Fibroblast of pulmonary artery (primary cell): ENCODE measurements at regions not wholly inside any gene's neighbourhood (a gene's known extent, or its start where the extent isn't known, plus 50 kb on each side); places are given as distances from the start of the nearest gene placed in this dataset.

ENCODE experiments used
- DNase-seq: peaks from one replicate; pipeline ENCODE4 v3.0.0-alpha.2; 2010; ENCODE audit warnings: low read depth
- H3K4me3 ChIP-seq: replicated peaks from 2 replicates; pipeline ENCODE4 v1.5.1; 2011; ENCODE audit warnings: low read depth, mild to moderate bottlenecking, control low read depth, low read length, moderate library complexity
- TF ChIP-seq, protein P1 (sequence below): IDR thresholded peaks from 2 replicates; pipeline ENCODE4 v1.5.1; 2011; ENCODE audit warnings: mild to moderate bottlenecking, control low read depth, low read length, inconsistent platforms; ENCODE audit errors: missing control alignments

DNA sequence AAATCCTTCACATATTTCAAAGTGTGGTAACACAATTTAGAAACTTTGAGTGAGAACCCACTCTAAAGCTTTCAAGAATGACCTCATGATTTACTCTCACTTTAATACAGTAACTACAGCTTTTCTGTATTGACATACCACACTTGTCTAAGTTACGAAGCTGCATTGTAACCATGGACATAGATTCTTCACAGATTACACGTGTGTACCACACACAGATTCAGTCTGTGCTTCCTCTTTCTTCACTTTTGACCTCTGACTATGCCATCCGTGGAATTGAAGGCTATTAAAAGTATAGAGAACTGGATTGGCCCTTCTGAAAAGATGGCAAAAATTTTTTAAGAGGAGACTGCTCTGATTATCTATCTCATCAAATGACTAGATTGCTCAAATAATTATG is 172.7 kb downstream of the TANC2 start:
- TF ChIP-seq, protein P1, sequence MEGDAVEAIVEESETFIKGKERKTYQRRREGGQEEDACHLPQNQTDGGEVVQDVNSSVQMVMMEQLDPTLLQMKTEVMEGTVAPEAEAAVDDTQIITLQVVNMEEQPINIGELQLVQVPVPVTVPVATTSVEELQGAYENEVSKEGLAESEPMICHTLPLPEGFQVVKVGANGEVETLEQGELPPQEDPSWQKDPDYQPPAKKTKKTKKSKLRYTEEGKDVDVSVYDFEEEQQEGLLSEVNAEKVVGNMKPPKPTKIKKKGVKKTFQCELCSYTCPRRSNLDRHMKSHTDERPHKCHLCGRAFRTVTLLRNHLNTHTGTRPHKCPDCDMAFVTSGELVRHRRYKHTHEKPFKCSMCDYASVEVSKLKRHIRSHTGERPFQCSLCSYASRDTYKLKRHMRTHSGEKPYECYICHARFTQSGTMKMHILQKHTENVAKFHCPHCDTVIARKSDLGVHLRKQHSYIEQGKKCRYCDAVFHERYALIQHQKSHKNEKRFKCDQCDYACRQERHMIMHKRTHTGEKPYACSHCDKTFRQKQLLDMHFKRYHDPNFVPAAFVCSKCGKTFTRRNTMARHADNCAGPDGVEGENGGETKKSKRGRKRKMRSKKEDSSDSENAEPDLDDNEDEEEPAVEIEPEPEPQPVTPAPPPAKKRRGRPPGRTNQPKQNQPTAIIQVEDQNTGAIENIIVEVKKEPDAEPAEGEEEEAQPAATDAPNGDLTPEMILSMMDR = no peak
- H3K4me3 ChIP-seq = no peak overlapping the region
- no peak for DNase-seq

DNA sequence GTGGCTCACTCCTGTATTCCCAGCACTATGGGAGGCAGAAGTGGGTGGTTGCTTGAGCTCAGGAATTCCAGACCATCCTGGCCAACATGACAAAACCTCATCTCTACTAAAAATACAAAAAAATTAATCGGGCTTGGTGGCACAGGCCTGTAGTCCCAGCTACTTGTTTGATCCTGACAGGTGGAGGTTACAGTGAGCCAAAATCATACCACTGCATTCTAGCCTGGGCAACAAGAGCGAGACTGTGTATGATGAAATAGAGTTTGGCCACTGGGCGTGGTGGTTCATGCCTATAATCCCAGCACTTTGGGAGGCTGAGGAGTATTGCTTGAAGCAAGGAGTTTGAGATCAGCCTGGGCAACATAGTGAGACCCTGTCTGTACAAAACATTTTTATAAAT is 173.3 kb downstream of the TANC2 start:
- DNase-seq = no peak

DNA sequence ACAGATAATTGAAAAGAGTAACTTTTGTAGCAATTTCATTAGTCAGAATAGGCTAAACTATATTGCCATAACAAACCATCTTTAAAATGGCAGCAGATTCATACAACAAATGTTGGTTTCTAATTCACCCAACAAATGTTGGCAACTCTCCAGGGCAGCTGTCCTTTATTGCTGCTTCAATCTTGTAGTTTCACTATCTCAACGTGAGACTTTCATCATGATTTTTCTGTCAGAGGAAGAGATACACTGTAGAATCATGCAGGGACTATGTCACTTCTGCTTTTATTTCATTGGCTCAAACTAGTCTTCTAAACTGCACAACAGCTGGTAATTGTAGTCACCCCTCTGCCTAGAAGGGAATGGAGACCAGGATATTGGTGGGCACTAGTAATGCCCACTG is 174.2 kb downstream of the TANC2 start:
- H3K4me3 ChIP-seq = no peak overlapping the region
- TF ChIP-seq, protein P1 = no peak
- DNase-seq = peak; percentile 48

More for the DNA sequence above, 173.3 kb downstream of the TANC2 start:
- TF ChIP-seq, protein P1 = no peak
- H3K4me3 ChIP-seq = no peak overlapping the region

DNA sequence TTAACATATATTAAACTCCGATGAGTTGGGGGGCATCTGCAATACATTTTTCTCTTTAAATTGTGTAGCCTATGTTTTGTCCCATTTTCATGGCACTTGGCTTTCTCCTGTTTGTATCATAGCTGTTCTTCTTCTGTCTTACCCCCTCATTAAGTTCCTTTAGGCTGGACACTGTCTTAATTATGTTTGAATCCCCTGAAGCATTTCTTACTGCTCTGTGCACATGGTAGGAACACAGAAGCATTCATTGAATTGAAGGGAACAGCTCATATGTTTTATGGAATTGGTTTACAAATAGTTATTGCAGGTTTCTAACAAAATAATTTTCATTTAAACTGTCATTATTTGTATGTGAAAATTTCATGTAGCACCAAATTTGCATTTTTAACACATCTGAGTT is 176.8 kb downstream of the TANC2 start:
- TF ChIP-seq, protein P1 = no peak
- no peak for DNase-seq
- H3K4me3 ChIP-seq = no peak overlapping the region

DNA sequence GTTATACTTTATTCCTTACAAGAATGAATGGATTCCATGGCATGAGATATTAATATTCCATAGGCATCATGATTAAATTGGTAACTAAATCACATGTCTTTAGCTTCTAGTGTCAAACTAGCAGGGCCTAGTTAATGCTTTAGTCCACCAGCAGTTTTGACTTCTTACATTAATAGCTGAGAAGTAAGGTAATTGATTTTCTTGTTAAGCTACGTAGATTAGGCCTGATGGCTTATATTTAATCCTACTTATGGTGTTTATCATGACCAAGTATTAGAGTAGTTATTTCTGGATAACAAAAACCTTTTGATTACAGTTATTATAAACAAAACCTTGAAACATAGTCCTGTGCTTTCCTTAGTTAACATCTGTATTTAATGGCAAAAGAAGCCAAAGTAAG is 184.5 kb downstream of the TANC2 start:
- H3K4me3 ChIP-seq = no peak overlapping the region
- TF ChIP-seq, protein P1 = no peak
- DNase-seq = no peak

DNA sequence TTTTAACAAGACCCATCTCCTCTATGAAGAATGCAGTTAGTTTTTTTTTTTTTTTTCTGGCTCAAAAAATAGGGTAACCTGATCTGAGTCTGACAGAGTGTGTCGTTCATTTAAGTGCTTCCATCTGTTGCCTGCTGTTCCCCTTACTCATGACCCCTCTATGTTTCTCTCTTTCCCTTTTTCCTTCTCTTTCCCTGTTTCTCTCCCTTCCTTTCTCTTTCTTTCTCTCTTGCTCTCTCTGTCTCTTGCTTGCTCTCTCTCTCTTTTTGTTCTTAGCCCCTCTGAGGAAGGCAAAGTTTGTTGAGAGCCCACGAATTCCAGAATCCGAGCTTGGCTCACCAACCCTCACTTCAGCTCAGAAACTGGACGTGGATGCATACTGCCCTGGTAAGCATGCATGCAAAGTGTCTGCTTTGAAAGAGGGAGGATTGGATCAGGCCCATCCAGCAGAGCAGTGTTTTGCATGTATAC is 185.0 kb downstream of the TANC2 start:
- TF ChIP-seq, protein P1 = no peak
- DNase-seq = peak; percentile 23
- no peak overlapping the region for H3K4me3 ChIP-seq

DNA sequence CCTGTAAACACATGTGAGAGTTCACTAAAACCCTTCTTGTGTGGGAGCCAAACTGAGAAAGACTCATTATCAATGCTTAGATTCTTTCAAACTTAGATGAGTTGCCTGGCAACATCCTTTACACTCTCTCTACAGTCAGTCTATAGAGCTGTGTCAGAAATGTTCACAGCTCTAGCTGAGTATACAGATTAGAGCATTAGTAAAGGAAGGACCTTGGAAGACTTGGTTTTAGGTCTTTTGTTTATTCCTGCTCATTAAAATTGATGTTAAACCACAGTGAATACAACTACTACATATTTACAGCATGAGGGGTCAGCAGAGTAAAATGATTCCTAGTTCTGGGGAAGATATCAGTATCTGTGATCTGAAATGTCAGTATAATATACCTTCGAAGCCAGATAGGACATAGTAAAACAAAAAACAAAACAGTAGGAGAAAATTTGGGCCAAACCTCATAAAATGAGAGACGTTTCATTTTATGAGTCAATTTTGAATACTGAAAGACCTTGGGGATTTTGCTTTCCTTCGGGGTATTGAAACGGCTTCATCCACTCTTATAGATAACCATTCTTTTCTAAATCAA is 186.0 kb downstream of the TANC2 start:
- H3K4me3 ChIP-seq = no peak overlapping the region
- TF ChIP-seq, protein P1 = no peak
- peak; percentile 38 for DNase-seq
